ENCODE measurements at regions not wholly inside any gene's neighbourhood (a gene's known extent, or its start where the extent isn't known, plus 50 kb on each side); places are given as distances from the start of the nearest gene placed in this dataset.

DNA sequence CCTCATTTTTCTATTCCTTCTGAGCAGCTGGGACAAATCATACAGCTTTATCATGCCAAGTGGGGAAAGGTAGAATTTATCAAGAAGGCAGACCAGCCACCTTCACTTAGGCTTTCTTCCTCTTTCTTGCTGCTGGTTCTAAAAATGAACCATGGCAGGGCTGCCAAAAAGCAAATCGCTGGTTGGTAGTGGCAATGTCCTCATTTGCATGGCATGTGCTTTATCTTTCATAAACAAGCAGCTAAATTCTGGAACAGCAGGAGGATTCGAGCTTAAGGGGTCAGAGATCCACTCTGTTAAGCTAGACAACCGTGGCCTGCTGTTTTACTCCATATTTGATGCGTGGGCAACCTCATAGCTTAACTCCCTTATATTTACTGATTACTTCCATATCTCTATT, 91.3 kb downstream of the RPE65 start:
- no peak for DNase-seq (ENCODE audit: low spot score)
- TF ChIP-seq, protein P1, sequence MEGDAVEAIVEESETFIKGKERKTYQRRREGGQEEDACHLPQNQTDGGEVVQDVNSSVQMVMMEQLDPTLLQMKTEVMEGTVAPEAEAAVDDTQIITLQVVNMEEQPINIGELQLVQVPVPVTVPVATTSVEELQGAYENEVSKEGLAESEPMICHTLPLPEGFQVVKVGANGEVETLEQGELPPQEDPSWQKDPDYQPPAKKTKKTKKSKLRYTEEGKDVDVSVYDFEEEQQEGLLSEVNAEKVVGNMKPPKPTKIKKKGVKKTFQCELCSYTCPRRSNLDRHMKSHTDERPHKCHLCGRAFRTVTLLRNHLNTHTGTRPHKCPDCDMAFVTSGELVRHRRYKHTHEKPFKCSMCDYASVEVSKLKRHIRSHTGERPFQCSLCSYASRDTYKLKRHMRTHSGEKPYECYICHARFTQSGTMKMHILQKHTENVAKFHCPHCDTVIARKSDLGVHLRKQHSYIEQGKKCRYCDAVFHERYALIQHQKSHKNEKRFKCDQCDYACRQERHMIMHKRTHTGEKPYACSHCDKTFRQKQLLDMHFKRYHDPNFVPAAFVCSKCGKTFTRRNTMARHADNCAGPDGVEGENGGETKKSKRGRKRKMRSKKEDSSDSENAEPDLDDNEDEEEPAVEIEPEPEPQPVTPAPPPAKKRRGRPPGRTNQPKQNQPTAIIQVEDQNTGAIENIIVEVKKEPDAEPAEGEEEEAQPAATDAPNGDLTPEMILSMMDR (IDR thresholded peaks at IDR 0.05) = no peak
- peak; percentile 45 for ATAC-seq (ENCODE audit: low FRiP score)

DNA sequence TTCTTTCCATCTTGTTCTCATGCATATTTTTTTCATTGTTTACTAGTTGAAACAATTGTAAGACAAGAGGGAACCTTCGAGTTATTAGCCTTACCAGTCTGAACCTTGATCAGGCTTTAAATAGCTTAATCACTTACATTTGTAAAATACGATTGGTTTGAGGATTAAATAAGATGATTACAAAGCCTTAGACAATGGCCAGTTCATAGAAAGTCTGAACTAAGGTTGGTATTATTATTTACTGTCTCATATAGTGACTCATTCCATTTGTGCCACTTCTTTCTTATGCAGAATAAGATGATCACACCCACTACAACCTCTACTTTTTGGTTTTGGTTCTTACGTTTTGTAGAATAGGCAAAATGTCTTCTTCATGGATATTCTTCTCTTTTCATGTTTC, 94.1 kb downstream of the RPE65 start:
- ATAC-seq (ENCODE audit: low FRiP score) (no peak), DNase-seq (ENCODE audit: low spot score) (no peak)
- TF ChIP-seq, protein P1 (IDR thresholded peaks at IDR 0.05) = no peak

DNA sequence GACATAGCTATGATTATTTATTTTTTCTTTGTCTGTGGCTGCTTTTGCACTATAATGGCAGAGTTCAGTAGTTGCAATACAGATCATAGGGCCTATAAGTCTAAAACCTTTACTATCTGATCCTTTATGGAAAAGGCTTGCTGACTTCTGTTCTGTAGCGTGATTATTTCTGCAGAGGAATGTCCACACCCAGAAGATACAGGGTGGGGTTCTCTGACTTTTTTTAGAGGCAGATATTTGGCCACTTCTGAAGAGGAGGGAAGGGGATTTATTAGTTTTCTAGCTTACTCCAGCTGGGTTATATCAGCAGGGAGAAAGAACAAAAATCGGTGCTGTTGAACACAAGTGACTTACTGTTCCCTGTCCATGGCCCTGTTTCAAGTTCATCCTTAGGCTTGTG, 97.6 kb downstream of the RPE65 start:
- ATAC-seq (ENCODE audit: low FRiP score) (no peak), DNase-seq (ENCODE audit: low spot score) (no peak)
- TF ChIP-seq, protein P1 (IDR thresholded peaks at IDR 0.05) = no peak

DNA sequence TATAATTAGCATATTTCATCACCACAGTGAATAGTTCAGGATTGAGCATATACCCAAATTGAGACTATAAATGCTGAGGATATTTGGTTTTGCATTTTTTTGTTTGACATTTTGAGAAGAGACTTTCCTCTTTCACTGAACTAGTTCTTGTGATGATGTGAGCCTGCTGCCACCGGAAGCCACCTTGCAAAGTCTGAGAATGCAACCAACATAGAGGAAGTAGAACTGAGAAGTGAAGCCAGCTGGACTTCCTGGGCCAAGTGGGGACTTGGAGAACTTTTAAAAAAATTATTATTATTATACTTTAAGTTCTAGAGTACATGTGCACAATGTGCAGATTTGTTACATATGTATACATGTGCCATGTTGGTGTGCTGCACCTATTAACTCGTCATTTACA, 102.3 kb downstream of the RPE65 start:
- ATAC-seq (ENCODE audit: low FRiP score) (no peak), DNase-seq (ENCODE audit: low spot score) (no peak)
- TF ChIP-seq, protein P1 (IDR thresholded peaks at IDR 0.05) = no peak

DNA sequence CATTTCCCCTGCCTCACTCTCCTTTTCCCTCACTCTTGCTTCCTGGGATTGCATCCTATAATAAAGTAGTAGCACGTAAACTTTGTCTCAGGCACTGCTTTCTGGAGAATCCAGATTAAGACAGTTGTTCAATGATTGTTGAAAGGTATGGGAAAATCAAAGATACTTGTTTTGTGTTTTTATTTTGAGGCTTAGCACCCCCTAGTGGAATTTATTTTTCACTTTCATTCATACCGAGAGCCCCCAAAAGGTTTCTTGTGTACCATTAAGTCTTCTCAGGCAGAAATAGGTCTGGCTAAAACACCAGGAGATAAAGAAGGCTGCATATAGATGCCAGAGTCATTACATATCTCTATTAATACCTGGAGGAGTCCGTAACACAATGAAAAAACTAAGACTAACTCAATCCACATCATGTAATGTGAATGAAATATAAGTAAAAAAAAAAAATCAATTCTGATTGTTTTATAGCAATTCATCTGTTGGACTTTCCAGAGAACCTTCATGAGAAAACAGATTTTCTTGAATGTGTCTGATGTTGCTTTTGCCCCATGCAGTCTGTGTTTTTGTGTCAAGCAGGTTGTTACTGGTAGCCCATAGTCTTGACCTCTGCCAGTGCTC, 103.5 kb downstream of the RPE65 start:
- ATAC-seq (ENCODE audit: low FRiP score) = no peak
- DNase-seq (ENCODE audit: low spot score) = no peak

DNA sequence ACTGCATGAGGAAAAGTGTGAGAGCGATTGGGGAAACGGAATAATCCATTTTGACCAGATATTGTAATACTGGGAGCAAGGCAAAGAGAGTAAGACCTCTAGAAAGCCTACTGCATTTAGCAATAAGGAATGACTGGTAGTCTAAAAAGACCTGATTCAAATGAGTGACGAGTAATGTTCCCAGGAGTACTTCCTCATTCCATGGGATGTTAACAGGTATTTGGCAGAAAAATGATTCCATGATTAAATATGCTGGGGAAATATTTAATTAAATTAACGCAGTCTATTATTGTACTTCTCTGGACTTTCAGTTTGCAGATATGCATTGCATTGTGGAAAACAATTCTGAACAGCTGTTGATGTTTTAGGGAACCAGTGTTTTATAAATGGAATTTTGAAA, 105.5 kb downstream of the RPE65 start:
- DNase-seq (ENCODE audit: low spot score) (no peak), ATAC-seq (ENCODE audit: low FRiP score) (no peak)
- TF ChIP-seq, protein P1 (IDR thresholded peaks at IDR 0.05) = no peak

More for the DNA sequence above, 103.5 kb downstream of the RPE65 start:
- TF ChIP-seq, protein P1 (IDR thresholded peaks at IDR 0.05) = no peak

DNA sequence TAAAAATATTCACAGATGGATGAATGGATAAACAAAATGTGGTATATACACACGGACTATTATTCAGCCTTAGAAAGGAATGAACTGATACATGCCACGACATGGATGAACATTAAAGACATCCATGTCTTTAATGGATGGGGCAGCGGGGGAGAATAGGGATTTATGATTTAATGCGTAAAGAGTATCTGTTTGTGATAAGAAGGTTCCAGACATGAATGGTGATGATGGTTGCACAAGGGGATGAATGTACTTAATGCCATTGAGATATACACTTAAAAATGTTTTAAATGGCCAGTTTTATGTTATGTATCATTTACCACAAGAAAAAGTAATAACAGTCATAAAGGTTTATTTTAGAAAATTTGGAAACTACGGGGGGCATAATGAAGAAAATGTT, 108.6 kb upstream of the WLS start:
- TF ChIP-seq, protein P1 (IDR thresholded peaks at IDR 0.05) = no peak
- DNase-seq (ENCODE audit: low spot score) (no peak), ATAC-seq (ENCODE audit: low FRiP score) (no peak)
